ENCODE measurements at regions not wholly inside any gene's neighbourhood (a gene's known extent, or its start where the extent isn't known, plus 50 kb on each side); places are given as distances from the start of the nearest gene placed in this dataset.
A peak's percentile ranks its signal among the peaks of the same experiment; 100 is the strongest.

GRCh38 chr21:38712071-38712470 is 93.7 kb upstream of the ETS2 start:
- no peak for DNase-seq

DNA sequence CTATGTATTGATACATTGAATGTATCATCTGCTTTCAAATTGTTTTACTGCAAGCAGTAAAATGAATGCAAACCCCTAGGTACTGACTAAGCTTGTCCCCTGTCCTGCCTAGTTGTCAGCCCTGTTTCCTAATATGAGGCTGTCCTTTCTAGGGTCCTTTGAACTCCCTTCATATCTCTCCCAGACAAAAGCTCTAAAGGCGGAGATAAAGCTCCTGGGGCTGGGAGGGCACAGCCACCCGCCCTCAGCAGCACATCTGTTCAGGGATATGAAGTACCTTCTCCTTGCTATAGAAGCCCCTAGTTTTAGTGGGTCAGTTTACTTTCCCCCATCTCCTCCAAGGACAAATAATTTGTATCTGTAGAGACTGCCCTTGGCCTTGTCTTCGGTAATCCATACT is 93.1 kb upstream of the ETS2 start:
- no peak for DNase-seq

DNA sequence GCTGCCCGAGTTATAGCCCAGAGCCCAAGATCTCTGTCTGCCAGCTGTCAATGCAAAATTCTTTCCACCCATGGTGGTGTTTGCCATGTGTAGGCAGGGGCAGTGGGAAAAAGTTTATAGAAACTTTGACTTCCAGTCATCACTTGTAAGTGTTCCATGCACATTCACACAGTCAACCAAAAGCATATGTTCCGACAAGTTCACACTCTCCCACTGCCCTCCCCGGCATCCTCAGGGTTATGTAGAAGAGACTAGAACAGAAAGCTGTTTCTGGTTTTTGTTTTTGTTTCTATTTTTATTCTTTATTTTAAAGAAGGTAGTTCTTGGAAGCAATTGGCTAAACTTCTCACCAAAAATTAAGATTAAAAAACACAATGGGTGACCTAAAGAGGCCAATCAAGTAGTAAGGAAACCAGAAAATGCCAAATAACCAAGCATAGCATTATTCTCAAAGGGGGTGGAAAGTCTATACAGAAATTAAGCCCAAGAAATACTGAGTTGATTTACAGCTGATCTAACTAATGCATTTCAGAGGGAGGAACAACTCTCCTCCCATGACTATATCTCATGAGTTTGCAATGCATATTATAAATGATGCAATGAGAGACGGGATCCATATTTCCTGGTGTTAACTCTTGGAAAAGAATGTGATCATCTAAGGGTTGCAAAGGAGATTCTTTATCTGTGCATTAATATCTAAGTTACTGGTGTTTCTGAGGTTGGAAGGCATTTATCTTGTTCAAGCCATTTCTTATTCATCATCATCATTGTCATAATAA is 91.5 kb upstream of the ETS2 start:
- DNase-seq = no peak

- no peak for DNase-seq
Measured at GRCh38 chr21:38714999-38715398, 90.7 kb upstream of the ETS2 start.

DNA sequence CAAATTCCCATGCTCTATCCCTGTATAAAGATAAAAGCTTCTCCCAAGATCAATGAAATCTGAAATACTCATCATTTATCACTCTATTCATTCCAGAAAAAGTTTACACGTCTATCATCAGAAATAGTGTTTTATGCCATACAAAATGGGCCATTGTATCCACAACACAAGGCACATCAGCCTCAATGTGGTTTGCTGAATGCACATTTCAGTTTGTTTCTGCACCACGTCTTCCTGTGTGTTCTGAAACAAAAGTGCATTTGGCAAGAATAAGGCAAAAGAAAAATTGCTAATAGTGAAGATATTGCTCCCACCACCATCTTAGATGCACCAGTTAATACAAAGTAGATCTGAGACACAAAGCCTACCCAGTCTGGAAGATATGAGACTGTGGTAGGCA is 89.6 kb upstream of the ETS2 start:
- DNase-seq = no peak

GRCh38 chr21:38716942-38717341 is 88.8 kb upstream of the ETS2 start:
- DNase-seq = no peak

DNA sequence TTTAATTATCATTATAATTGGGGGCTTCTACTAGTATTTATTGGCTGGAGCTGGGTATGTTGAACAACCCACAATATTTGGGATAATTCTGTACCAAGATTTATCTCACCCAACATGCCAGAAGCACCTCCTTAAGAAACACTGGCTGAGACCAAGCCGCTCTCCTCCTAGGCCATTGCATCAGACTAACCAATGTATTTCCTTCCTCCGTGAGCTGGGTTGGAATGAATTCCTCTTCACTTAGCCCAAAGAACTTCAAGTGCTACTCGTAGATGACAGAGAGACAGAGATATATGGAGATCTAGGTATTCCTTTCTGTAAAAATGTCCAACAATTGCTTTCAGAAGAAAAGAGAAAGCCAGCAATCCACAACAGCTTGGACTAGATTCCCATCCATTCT is 87.2 kb upstream of the ETS2 start:
- DNase-seq = no peak

GRCh38 chr21:38720074-38720473 is 85.7 kb upstream of the ETS2 start:
- no peak for DNase-seq

DNA sequence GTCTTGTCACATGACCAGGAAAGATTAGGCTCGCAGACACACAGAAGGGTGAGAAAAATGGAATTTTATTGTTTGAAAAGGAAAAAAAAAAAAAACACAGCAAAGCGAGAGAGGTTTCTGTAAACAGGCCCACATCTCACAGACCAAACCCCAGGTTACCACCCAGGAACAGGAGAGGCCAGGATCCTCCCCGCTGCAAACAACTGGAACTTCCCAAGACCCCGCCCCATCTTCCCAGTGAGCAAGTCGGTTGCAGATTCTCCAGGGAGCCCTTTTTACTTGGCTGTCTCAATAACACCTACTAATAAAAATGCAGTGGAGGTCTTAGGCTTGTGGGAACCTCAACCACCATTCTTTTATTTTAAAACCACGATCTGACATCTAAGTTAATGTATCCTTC is 84.7 kb upstream of the ETS2 start:
- DNase-seq = no peak

GRCh38 chr21:38721958-38722357 is 83.8 kb upstream of the ETS2 start:
- no peak for DNase-seq

GRCh38 chr21:38725196-38726157 is 80.3 kb upstream of the ETS2 start:
- DNase-seq = no peak

- no peak for DNase-seq
Measured at GRCh38 chr21:38726482-38726881, 79.2 kb upstream of the ETS2 start.

DNA sequence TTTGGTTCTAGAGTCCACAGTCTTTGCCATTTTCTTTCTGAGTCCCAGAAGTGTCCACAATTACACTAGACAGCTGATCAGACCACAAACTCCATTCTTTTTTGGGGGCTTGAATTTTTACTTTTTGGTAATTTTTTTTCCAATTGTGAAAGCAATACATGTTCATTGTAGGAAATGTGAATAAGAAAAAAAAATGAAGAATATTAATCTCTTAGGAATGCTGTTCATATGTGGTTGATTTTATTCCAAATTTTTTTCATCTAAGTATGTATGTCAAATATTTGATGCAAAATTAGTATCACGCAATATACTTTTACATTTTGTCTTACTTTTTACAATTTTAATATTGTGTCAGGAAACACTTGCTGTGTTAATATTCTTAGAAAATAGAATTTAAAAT is 76.4 kb upstream of the ETS2 start:
- DNase-seq = no peak

GRCh38 chr21:38729754-38730379 is 75.9 kb upstream of the ETS2 start:
- DNase-seq = no peak

DNA sequence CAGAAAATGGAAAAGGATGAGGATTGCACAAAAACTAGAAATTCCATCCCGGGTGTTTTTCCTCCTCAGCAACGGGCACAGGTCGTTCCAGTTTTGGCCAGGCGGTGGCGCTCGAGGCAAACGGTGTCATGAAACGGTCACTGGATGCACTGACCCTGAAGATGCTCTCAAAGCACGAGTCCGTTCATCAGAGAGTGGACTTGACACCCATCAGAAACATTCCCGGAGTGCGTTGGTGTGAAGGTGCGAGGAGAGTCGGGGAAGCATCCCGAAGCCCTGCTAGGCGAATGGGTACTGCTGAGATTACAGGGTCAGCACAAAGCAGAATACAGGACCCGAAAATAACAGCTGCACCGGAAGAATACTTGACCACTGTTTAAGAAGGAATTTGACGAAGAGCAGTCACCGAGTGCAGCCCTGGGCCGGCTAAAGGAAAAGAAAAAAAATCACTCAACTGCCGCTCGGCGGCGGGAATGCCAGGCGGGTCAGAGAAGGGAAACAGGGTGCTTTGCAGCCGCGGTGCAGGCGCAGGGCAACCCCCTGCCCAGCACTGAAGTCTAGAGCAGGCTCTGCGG is 71.7 kb upstream of the ETS2 start:
- peak; percentile 21 for DNase-seq

GRCh38 chr21:38734646-38735365 is 70.9 kb upstream of the ETS2 start:
- DNase-seq = no peak

DNA sequence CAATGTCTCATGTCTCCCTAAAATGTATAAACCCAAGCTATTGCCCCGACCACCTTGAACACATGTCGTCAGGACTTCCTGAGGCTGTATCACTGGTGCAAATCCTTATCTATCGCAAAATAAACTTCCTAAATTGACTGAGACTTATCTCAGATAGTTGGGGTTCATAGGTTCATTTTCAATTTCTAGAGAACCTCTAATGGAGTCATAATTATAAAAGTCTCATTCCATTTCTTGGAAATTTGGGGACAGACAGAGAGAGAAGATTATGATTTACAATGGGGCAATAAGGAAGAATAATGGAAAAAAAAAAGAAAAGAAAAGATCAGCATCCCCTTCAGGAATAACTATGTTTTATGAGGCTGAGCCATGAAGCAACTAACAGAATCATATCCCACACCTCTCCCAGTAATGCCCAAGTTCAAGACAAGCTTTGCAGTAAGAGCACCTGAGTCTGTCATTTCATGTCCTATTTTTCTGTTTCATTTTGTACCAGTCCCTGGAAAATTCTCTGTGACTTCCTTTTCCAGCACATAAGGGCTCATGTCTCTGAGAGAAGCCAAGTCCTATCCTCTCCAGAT is 70.0 kb upstream of the ETS2 start:
- no peak for DNase-seq

- no peak for DNase-seq
Measured at GRCh38 chr21:38740090-38740489, 65.6 kb upstream of the ETS2 start.

DNA sequence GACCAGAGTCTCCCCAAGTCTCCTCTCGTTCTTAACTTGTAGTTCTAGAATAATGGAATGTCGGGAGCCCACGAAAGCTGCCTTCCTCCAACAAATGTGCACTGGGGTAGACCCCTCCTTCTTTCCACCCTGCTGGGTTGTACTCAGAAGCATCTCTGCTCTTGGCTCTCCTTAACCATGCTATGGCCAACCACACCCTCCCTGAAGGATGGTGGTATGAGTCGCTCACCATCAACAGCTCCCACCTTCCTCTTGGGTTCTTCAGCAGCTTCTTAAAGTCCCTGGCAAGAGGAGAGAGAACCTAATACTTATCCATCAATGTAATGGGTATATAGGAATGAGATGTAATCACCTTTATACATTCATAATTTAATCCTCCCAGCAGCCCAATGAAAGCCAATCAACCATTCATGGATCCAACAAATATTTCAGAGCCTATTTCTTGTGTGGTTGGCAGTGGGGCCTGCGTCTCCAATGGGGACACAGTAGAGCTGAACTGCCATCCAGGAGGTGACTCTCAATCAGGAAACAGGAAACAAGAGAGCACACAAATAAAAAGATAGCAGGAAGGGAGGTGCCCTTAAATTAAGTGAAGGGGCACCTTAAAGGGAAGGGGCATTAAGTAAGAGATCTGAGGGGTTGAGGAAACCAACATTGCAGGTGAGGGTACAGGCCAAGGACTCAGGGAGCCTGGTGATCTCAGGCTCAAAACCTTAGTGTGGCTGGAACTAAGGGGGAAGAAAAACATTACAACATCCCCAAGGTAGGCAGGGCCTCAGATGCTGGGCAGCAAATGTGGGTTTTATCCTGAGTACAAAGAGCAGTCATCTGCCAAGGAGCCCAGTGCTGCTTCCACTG is 64.4 kb upstream of the ETS2 start:
- DNase-seq = no peak

DNA sequence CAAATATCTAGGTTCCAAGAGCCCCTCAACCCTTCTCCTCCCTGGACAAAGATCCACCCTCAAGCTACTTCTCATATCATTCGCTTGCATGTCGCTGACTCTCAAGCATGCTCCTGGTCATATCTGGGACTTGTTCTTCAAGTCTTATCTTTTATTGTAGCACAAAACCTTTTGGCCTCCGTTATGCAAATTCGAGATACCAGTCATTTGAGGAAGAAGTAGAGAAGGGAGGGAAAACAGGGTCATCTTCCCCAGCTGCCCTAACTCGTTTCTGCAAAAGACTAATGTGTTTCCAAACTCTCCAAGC is 63.8 kb upstream of the ETS2 start:
- no peak for DNase-seq

- no peak for DNase-seq
Measured at GRCh38 chr21:38742580-38743260, 63.0 kb upstream of the ETS2 start.

All from NCI-H2081 treated with DMSO at 0.1 percent for 48 hours (cell line).